Loucy (cell line): ENCODE measurements at regions not wholly inside any gene's neighbourhood (a gene's known extent, or its start where the extent isn't known, plus 50 kb on each side); places are given as distances from the start of the nearest gene placed in this dataset.

Experiments used
- EZH2phosphoT487 ChIP-seq: fragments of 200-600 bp; IDR thresholded peaks from 2 replicates; pipeline ENCODE4 v1.6.1; 2018; ENCODE audit warnings: antibody characterized with exemption, mild to moderate bottlenecking, moderate library complexity, borderline replicate concordance
- TF ChIP-seq, protein P1 (sequence below): fragments of 200-600 bp; sonication (generic); conservative IDR thresholded peaks from 2 replicates; pipeline ENCODE4 v1.5.1; 2014; ENCODE audit warnings: mild to moderate bottlenecking, antibody characterized with exemption, low read length

DNA sequence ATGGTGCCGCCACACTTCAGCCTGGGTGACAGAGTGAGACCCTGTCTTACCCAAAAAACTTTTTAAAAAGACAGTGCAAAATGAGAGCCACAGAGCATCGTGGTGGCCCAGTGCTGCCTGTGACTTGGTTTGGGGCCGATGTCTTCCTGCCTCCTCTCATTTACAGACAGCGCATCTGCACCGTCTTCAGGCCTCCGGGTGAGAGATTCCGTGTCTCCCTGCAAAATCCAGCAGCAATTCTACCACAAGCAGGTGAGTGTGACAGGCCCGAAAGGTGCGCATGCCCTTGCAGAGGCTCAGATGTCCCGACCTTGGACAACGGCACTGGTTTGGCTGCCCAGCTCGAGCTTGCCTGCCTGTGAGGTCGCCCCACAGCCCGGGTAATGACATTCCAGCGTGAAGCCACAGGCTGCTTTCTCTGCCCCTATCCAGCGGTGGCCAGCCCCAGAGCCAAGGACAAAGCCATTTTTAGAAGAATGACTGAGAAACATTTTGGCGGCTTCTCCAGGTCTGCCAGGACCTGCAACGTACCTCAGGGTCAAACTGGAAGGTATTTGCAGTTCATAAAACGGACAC, 70.3 kb upstream of the RFLNA start:
- TF ChIP-seq, protein P1, sequence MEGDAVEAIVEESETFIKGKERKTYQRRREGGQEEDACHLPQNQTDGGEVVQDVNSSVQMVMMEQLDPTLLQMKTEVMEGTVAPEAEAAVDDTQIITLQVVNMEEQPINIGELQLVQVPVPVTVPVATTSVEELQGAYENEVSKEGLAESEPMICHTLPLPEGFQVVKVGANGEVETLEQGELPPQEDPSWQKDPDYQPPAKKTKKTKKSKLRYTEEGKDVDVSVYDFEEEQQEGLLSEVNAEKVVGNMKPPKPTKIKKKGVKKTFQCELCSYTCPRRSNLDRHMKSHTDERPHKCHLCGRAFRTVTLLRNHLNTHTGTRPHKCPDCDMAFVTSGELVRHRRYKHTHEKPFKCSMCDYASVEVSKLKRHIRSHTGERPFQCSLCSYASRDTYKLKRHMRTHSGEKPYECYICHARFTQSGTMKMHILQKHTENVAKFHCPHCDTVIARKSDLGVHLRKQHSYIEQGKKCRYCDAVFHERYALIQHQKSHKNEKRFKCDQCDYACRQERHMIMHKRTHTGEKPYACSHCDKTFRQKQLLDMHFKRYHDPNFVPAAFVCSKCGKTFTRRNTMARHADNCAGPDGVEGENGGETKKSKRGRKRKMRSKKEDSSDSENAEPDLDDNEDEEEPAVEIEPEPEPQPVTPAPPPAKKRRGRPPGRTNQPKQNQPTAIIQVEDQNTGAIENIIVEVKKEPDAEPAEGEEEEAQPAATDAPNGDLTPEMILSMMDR, result no peak
- TF ChIP-seq EZH2phosphoT487, result no peak
